K562 (cell line): ENCODE measurements at regions not wholly inside any gene's neighbourhood (a gene's known extent, or its start where the extent isn't known, plus 50 kb on each side); places are given as distances from the start of the nearest gene placed in this dataset.

Source experiments
- ATAC-seq: fragments of 200-7000 bp; cut with Tn5 transposase; 3 replicates; pipeline ENCODE4 v1.9.1; 2020; ENCODE audit warnings: moderate library complexity
- BruUV-seq: library from RNA; stranded (reverse); fragments of 400-500 nt; replicated peaks from 2 replicates; lab custom pipeline; 2021; lab: Mats Ljungman, UMichigan
- CTCF ChIA-PET: fragments of 300-600 bp; formaldehyde crosslinking; extraction: SDS; loops from one replicate; lab custom pipeline; 2021; ENCODE audit warnings: low intra/inter-chr PET ratio; lab: Yijun Ruan, JAX
- POLR2A ChIA-PET: fragments of 300-600, 350-650 bp; sonication (Branson Sonifier 250); formaldehyde crosslinking; extraction: SDS; loops from one replicate; lab custom pipeline; 2021; ENCODE audit warnings: antibody characterized with exemption, inconsistent platforms; lab: Yijun Ruan, JAX
- DNase-seq, 4 experiments: peaks; one replicate each; pipeline versions ENCODE4 v3.0.0 to v3.0.0-alpha.2; 2011 to 2018; ENCODE audit warnings: low spot score in 3 of 4, mixed read lengths in 3 of 4; ENCODE audit errors: extremely low read depth in 1 of 4
- FAIRE-seq: peaks from 2 replicates; lab custom pipeline; 2011; peaks lifted over from hg19 to GRCh38; lab: Jason Lieb, UNC
- H2AFZ ChIP-seq: 2 replicates; pipeline ENCODE4 v1.6.0; 2011; ENCODE audit warnings: low read depth, low read length, control low read depth, inconsistent platforms
- H3K27ac ChIP-seq: fragments of 200-600 bp; 3 replicates; pipeline ENCODE4 v1.8.0; 2011; ENCODE audit warnings: low read depth, mild to moderate bottlenecking, control low read depth, inconsistent platforms, low read length, moderate library complexity, mixed read lengths; ENCODE audit errors: extremely low read depth
- H3K27me3 ChIP-seq, 2 experiments: fragments of 300-600 bp in 1 of 2; 2 replicates in 1 of 2; 3 replicates in 1 of 2; pipeline versions ENCODE4 v1.6.0 to v1.8.0; 2011; ENCODE audit warnings: inconsistent platforms in 2 of 2, low read length in 2 of 2, mild to moderate bottlenecking in 1 of 2, mixed read lengths in 1 of 2, moderate library complexity in 1 of 2; ENCODE audit not compliant: control insufficient read depth in 2 of 2, insufficient read depth in 2 of 2
- H3K36me3 ChIP-seq: fragments of 300-600 bp; 3 replicates; pipeline ENCODE4 v1.8.0; 2011; ENCODE audit warnings: mild to moderate bottlenecking, low read length, inconsistent platforms; ENCODE audit not compliant: control insufficient read depth, insufficient read depth
- H3K4me1 ChIP-seq, 2 experiments: fragments of 200-600 bp in 1 of 2; replicated peaks in 1 of 2; 2 replicates in 1 of 2; 3 replicates in 1 of 2; pipeline versions ENCODE4 v1.5.1 to v1.8.0; 2011; ENCODE audit warnings: inconsistent platforms in 2 of 2, low read length in 2 of 2, mild to moderate bottlenecking in 1 of 2, mixed read lengths in 1 of 2, moderate library complexity in 1 of 2; ENCODE audit not compliant: control insufficient read depth in 2 of 2, insufficient read depth in 2 of 2
- H3K4me2 ChIP-seq: 2 replicates; pipeline ENCODE4 v1.6.1; 2011; ENCODE audit warnings: low read length, control low read depth, inconsistent platforms, mixed read lengths; ENCODE audit not compliant: insufficient read depth
- H3K4me3 ChIP-seq: fragments of 200-600 bp; sonication (generic), shearing (Covaris generic); 2 replicates; pipeline ENCODE4 v1.5.1; 2016; ENCODE audit warnings: control low read depth, inconsistent platforms
- H3K79me2 ChIP-seq: fragments of 200-600 bp; 3 replicates; pipeline ENCODE4 v1.8.0; 2011; ENCODE audit warnings: low read length, inconsistent platforms; ENCODE audit not compliant: control insufficient read depth, insufficient read depth
- H3K9ac ChIP-seq, 2 experiments: 2 replicates each; pipeline versions ENCODE4 v1.6.0 to v1.6.1; 2011; ENCODE audit warnings: low read depth in 2 of 2, low read length in 2 of 2, control low read depth in 1 of 2, inconsistent platforms in 1 of 2, mild to moderate bottlenecking in 1 of 2, mixed read lengths in 1 of 2; ENCODE audit not compliant: insufficient read depth in 1 of 2
- H3K9me1 ChIP-seq: one replicate; pipeline ENCODE4 v1.6.0; 2011; ENCODE audit warnings: inconsistent platforms, mild to moderate bottlenecking, low read length, moderate library complexity; ENCODE audit not compliant: control insufficient read depth, insufficient read depth
- H3K9me3 ChIP-seq: replicated peaks from 2 replicates; pipeline ENCODE4 v1.5.1; 2011; ENCODE audit warnings: low read depth, low read length, inconsistent platforms; ENCODE audit not compliant: control insufficient read depth, insufficient read depth
- H4K20me1 ChIP-seq: replicated peaks from 2 replicates; pipeline ENCODE4 v1.6.1; 2011; ENCODE audit warnings: low read length, inconsistent platforms, mixed read lengths; ENCODE audit not compliant: control insufficient read depth, insufficient read depth
- DIDO1 ChIP-seq: fragments of 450-650 bp; IDR thresholded peaks from 2 replicates; pipeline ENCODE4 v1.6.1; 2016; ENCODE audit warnings: low read depth, missing biosample characterization, missing genetic modification characterization
- HEY1 ChIP-seq: fragments of 250-450 bp; sonication (Bioruptor Pico); IDR thresholded peaks from 2 replicates; pipeline ENCODE4 v1.5.0; 2020; ENCODE audit warnings: mild to moderate bottlenecking, moderate library complexity, borderline replicate concordance
- KAT7 ChIP-seq: sonication (generic); formaldehyde crosslinking; IDR thresholded peaks from 2 replicates; pipeline ENCODE4 v1.8.0; 2022; ENCODE audit warnings: missing genetic modification reagents, mild to moderate bottlenecking, borderline replicate concordance
- MEF2D ChIP-seq: conservative IDR thresholded peaks from 2 replicates; pipeline ENCODE4 v1.6.1; 2016; ENCODE audit warnings: low read depth, missing genetic modification characterization, missing compliant biosample characterization
- RB1 ChIP-seq: fragments of 450-650 bp; IDR thresholded peaks from 2 replicates; pipeline ENCODE4 v1.6.1; 2017; ENCODE audit warnings: low read depth, mild to moderate bottlenecking
- SAFB ChIP-seq: fragments of 200-400 bp; formaldehyde crosslinking; IDR thresholded peaks from 2 replicates; pipeline ENCODE4 v1.6.1; 2017; ENCODE audit warnings: low read depth, low read length, borderline replicate concordance
- SAP30 ChIP-seq: fragments of 200-600 bp; sonication (generic); IDR thresholded peaks from 2 replicates; pipeline ENCODE4 v1.6.1; 2012; ENCODE audit warnings: borderline replicate concordance, low read depth, mild to moderate bottlenecking, moderate library complexity, low read length, control low read depth, inconsistent platforms; ENCODE audit not compliant: insufficient read depth, poor library complexity, severe bottlenecking
- SMAD4 ChIP-seq: fragments of 250-450 bp; sonication (Bioruptor Pico); conservative IDR thresholded peaks from 2 replicates; pipeline ENCODE4 v1.8.0; 2021; ENCODE audit warnings: inconsistent platforms, mild to moderate bottlenecking, moderate library complexity
- STAT6 ChIP-seq: sonication (generic); formaldehyde crosslinking; IDR thresholded peaks from 2 replicates; pipeline ENCODE4 v1.8.1; 2023; ENCODE audit warnings: mild to moderate bottlenecking, missing genetic modification reagents
- ZNF518B ChIP-seq: fragments of 250-450 bp; sonication (Bioruptor Pico); IDR thresholded peaks from 2 replicates; pipeline ENCODE4 v1.5.0; 2021; ENCODE audit warnings: mild to moderate bottlenecking, moderate library complexity
- WGBS: fragments of 100-300 bp; shearing (Covaris generic); methylation state at CpG from one replicate; pipeline ENCODE4 v1.1.6; 2016; ENCODE audit warnings: low coverage, mixed read lengths; ENCODE audit not compliant: insufficient coverage; ENCODE audit errors: missing lambda C conversion rate; 5-methylcytosine and 5-hydroxymethylcytosine counted together
- in situ Hi-C: fragments of 300-500 bp; cut with MboI; formaldehyde crosslinking; loops from 4 replicates; pipeline ENCODE4 v1.15.0; 2018; ENCODE audit warnings: inconsistent platforms, mixed read lengths
- intact Hi-C: fragments of 100-400 bp; cut with micrococcal nuclease; formaldehyde crosslinking; loops from 2 replicates; pipeline ENCODE4 v1.14.2; 2022
- TF ChIP-seq, protein P1 (sequence below): sonication (generic); formaldehyde crosslinking; IDR thresholded peaks from 2 replicates; pipeline ENCODE4 v1.9.0; 2022; ENCODE audit warnings: mild to moderate bottlenecking, missing genetic modification reagents
- TF ChIP-seq, protein P2 (sequence below): fragments of 450-650 bp; IDR thresholded peaks from 2 replicates; pipeline ENCODE4 v1.6.1; 2014; ENCODE audit warnings: low read depth, mild to moderate bottlenecking, moderate library complexity, borderline replicate concordance

DNA sequence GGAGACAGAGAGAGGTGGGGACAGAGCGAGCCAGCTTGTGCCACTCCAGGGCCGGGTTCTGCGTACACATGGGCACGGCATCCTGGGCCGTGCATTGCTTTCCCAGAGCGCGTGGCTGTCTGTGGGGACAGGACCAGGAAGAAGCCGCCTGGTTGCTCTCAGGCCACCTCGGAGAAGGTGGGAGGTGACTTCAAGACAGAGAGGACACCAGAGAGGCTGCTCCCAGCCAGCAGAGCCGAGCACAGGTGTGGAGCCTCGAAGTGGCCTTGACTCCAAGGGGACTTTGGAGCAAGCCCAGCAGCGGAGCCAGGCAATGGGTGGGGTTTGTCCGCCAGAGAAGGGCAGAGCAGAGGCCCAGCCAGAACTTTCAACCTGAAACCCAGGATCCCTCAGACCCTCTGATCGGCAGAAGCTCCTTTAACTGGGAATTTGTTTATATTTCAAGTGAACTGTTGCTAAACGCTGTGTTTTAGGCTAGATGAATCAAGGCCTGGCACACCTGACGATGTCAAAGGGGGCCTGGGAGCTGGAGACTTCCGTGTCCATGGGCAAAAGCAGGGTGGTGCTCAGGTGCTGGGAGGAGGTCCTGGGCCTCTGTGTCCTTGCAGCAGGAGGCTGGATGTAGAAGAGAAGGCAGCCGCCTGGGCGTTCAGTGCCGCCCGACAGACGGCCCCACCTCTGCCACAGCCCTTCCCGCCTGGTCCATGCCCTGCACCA, 262.1 kb downstream of the DLL1 start:
- in situ Hi-C loops, result no loop called here
- WGBS, result 1% methylated on average over 23 of the region's 23 CpGs
- ATAC-seq, result no peak; the same call in 2 of the 3 replicates
- no peak overlapping the region for H3K9ac ChIP-seq
- no peaks in the 10 kb centered on the region for H3K9me1 ChIP-seq
- H3K27me3 ChIP-seq, result peaks cover 3 to 64% of the 10 kb centered on the region in 2 experiments; a peak in 3 of 5 replicates
- intact Hi-C loops, result no loop called here
- H3K4me1 ChIP-seq, result peaks cover 0 to 16% of the 10 kb centered on the region in 2 experiments; a peak in 2 of 5 replicates
- no peak for DNase-seq
- no peaks in the 10 kb centered on the region for H4K20me1 ChIP-seq
- BruUV-seq, result no TSS peak
- FAIRE-seq, result no peak
- no peak overlapping the region for H3K4me2 ChIP-seq
- no peaks in the 10 kb centered on the region for H3K79me2 ChIP-seq
- CTCF ChIA-PET, result no interaction called here
- POLR2A ChIA-PET, result no interaction called here
- H3K36me3 ChIP-seq, result no peaks in the 10 kb centered on the region
- no peak overlapping the region for H2AFZ ChIP-seq
- no peaks in the 10 kb centered on the region for H3K9me3 ChIP-seq
- no peak overlapping the region for H3K27ac ChIP-seq
- no peak overlapping the region for H3K4me3 ChIP-seq
- TF ChIP-seq, protein P1, sequence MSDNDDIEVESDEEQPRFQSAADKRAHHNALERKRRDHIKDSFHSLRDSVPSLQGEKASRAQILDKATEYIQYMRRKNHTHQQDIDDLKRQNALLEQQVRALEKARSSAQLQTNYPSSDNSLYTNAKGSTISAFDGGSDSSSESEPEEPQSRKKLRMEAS (CRISPR knock-in tag), result no peak
- no peak for TF ChIP-seq DIDO1 (tag)
- TF ChIP-seq SMAD4, result no peak
- TF ChIP-seq, protein P2, sequence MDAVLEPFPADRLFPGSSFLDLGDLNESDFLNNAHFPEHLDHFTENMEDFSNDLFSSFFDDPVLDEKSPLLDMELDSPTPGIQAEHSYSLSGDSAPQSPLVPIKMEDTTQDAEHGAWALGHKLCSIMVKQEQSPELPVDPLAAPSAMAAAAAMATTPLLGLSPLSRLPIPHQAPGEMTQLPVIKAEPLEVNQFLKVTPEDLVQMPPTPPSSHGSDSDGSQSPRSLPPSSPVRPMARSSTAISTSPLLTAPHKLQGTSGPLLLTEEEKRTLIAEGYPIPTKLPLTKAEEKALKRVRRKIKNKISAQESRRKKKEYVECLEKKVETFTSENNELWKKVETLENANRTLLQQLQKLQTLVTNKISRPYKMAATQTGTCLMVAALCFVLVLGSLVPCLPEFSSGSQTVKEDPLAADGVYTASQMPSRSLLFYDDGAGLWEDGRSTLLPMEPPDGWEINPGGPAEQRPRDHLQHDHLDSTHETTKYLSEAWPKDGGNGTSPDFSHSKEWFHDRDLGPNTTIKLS, result no peak
- TF ChIP-seq MEF2D (tag), result no peak
- no peak for TF ChIP-seq HEY1
- TF ChIP-seq STAT6 (CRISPR knock-in tag), result no peak
- no peak for TF ChIP-seq KAT7
- no peak for TF ChIP-seq SAP30
- no peak for TF ChIP-seq SAFB
- TF ChIP-seq RB1, result no peak
- TF ChIP-seq ZNF518B (CRISPR knock-in tag), result no peak
